ENCODE measurements at regions not wholly inside any gene's neighbourhood (a gene's known extent, or its start where the extent isn't known, plus 50 kb on each side); places are given as distances from the start of the nearest gene placed in this dataset.

- TF ChIP-seq CTCF (IDR thresholded peaks at IDR 0.05; ENCODE audit: low read depth, low read length) = no peak
- no peak for DNase-seq (ENCODE audit: extremely low read depth, low read depth)
These were observed 156.2 kb upstream of the ANKH start for GRCh38 chr5:15027764-15028163.

- no peak for TF ChIP-seq CTCF (IDR thresholded peaks at IDR 0.05; ENCODE audit: low read depth, low read length)
- DNase-seq (ENCODE audit: extremely low read depth, low read depth) = no peak
These were observed 155.4 kb upstream of the ANKH start for GRCh38 chr5:15026944-15027343.

GRCh38 chr5:15026011-15026893 lies 154.7 kb upstream of the ANKH start:
- DNase-seq (ENCODE audit: extremely low read depth, low read depth) = no peak
- no peak for TF ChIP-seq CTCF (IDR thresholded peaks at IDR 0.05; ENCODE audit: low read depth, low read length)

- no peak for TF ChIP-seq CTCF (IDR thresholded peaks at IDR 0.05; ENCODE audit: low read depth, low read length)
- DNase-seq (ENCODE audit: extremely low read depth, low read depth) = no peak
These were observed 152.3 kb upstream of the ANKH start for GRCh38 chr5:15023846-15024245.

- DNase-seq (ENCODE audit: extremely low read depth, low read depth) = no peak
- no peak for TF ChIP-seq CTCF (IDR thresholded peaks at IDR 0.05; ENCODE audit: low read depth, low read length)
These were observed 151.7 kb upstream of the ANKH start for GRCh38 chr5:15023266-15023665.

GRCh38 chr5:15021266-15022046 lies 149.9 kb upstream of the ANKH start:
- DNase-seq (ENCODE audit: extremely low read depth, low read depth) = no peak
- no peak for TF ChIP-seq CTCF (IDR thresholded peaks at IDR 0.05; ENCODE audit: low read depth, low read length)

- no peak for TF ChIP-seq CTCF (IDR thresholded peaks at IDR 0.05; ENCODE audit: low read depth, low read length)
- DNase-seq (ENCODE audit: extremely low read depth, low read depth) = no peak
These were observed 149.2 kb upstream of the ANKH start for GRCh38 chr5:15020736-15021135.
